ENCODE measurements at regions not wholly inside any gene's neighbourhood (a gene's known extent, or its start where the extent isn't known, plus 50 kb on each side); places are given as distances from the start of the nearest gene placed in this dataset.

DNA sequence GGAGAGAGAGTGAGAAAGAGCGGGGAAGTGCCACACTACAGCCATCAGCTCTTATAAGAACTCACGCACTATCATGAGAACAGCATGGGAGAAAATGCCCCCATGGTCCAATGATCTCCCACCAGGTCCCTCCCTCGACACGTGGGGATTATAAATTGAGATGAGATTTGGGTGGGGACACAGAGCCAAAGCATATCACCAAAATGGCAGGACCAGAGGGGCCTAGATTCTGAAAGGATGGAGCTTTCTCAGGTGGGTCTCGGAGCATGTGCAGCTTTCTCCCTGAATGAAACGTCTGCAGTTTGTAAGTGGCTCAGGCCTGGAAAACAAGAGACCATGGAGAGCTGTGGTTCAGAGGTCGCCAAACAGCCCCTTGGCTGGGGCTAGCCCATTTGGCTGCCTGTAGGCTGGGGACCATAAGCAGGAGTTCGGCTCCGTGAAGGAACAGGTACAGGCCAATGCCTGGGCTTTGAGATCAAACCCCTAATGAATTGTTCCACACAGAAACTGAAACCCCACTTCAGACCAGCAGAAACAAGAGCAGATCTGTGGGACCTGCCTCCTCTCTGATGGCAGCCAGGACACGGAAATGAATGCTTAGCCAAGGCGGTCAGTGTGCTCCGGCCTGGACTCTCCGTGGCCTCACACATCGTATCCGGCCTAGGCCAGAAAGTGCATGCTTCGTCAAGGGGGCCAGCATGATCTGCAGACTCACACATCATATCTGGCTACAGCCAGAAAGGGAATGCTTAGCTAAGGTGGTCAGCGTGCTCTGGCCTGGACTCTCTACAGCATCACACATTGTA is 111.2 kb upstream of the TMEM18 start:
- Mint-ChIP-seq H3K27ac (ENCODE audit: unreplicated experiment) (peak overlapping the region; percentile 58), H3K27me3 (ENCODE audit: low read depth) (no peaks in the 10 kb centered on the region), H3K36me3 (ENCODE audit: low read depth) (no peaks in the 10 kb centered on the region), H3K4me3 (no peak overlapping the region), H3K4me1 (no peaks in the 10 kb centered on the region), H3K9me3 (peaks cover 5% of the 10 kb centered on the region)
- TF ChIP-seq, protein P1, sequence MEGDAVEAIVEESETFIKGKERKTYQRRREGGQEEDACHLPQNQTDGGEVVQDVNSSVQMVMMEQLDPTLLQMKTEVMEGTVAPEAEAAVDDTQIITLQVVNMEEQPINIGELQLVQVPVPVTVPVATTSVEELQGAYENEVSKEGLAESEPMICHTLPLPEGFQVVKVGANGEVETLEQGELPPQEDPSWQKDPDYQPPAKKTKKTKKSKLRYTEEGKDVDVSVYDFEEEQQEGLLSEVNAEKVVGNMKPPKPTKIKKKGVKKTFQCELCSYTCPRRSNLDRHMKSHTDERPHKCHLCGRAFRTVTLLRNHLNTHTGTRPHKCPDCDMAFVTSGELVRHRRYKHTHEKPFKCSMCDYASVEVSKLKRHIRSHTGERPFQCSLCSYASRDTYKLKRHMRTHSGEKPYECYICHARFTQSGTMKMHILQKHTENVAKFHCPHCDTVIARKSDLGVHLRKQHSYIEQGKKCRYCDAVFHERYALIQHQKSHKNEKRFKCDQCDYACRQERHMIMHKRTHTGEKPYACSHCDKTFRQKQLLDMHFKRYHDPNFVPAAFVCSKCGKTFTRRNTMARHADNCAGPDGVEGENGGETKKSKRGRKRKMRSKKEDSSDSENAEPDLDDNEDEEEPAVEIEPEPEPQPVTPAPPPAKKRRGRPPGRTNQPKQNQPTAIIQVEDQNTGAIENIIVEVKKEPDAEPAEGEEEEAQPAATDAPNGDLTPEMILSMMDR (conservative IDR thresholded peaks at IDR 0.05), result no peak
- no peak for DNase-seq (ENCODE audit: low read depth, low spot score)

DNA sequence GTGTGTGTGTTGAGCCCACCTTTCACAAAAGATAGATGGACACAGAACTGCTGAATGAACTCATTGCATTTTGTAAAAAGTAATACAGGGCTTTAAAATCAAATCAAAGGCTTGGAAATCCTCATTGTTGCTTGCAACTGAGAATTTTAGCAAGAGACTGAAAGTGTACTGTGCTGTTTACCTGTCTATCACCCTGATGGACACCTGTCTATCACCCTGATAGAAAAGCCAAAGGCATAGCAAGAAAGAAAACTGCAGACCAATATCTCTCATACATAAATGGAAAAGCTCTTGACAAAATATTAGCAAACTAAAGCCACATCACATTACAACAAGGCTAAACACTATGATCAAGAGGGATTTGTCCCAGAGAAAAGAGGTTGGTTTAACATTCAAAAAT is 107.5 kb upstream of the TMEM18 start:
- DNase-seq (ENCODE audit: low read depth, low spot score), result no peak
- no peaks in the 10 kb centered on the region for H3K27me3 Mint-ChIP-seq (ENCODE audit: low read depth)
- no peak overlapping the region for H3K27ac Mint-ChIP-seq (ENCODE audit: unreplicated experiment)
- peaks cover 2% of the 10 kb centered on the region for H3K36me3 Mint-ChIP-seq (ENCODE audit: low read depth)
- no peak overlapping the region for H3K4me3 Mint-ChIP-seq
- TF ChIP-seq, protein P1 (conservative IDR thresholded peaks at IDR 0.05), result no peak
- H3K9me3 Mint-ChIP-seq, result peaks cover 2% of the 10 kb centered on the region
- H3K4me1 Mint-ChIP-seq, result no peaks in the 10 kb centered on the region

DNA sequence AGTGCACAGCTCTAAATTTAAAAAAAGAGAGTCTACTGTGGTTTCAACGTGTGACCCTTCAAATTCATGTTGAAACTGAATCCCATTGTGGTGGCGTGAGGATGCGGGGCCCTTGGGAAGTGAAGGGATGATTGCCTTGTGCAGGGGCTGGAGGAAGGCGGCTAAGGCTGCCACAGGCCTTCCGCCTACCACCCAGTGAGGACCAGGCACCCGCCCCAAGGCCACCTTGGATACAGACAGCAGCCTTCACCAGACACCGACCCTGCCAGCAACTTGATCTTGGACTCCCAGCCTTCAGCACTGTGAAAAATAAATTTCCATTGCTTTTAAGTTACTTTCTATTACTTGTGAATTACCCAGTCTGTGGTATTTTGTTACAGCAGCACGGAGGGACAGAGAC is 103.4 kb upstream of the TMEM18 start:
- Mint-ChIP-seq H3K4me3 (no peak overlapping the region), H3K27ac (ENCODE audit: unreplicated experiment) (no peak overlapping the region), H3K36me3 (ENCODE audit: low read depth) (peaks cover 2% of the 10 kb centered on the region), H3K9me3 (no peaks in the 10 kb centered on the region), H3K4me1 (peaks cover 18% of the 10 kb centered on the region), H3K27me3 (ENCODE audit: low read depth) (no peaks in the 10 kb centered on the region)
- TF ChIP-seq, protein P1 (conservative IDR thresholded peaks at IDR 0.05), result no peak
- no peak for DNase-seq (ENCODE audit: low read depth, low spot score)

DNA sequence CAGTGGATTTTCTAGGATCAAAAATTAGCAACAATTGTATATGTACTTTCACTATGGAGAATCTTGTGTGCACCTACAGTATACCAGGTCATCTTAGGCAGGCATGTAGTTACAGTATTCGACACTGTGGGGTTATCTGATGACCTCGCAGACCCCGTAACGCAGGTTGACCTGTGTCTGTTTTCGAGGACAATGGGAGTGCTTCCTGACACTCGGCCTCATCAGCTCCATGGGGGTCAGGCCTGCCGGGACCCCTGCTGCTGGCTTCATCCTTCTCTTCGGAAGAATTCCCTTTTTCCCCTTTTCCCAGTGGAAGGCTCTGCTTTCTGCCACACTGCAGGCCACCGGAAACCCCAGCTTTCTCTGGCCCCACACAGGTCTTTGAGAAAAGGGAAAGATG is 102.8 kb upstream of the TMEM18 start:
- H3K4me3 Mint-ChIP-seq, result no peak overlapping the region
- no peaks in the 10 kb centered on the region for H3K9me3 Mint-ChIP-seq
- H3K27me3 Mint-ChIP-seq (ENCODE audit: low read depth), result no peaks in the 10 kb centered on the region
- H3K27ac Mint-ChIP-seq (ENCODE audit: unreplicated experiment), result no peak overlapping the region
- H3K36me3 Mint-ChIP-seq (ENCODE audit: low read depth), result peaks cover 2% of the 10 kb centered on the region
- peaks cover 18% of the 10 kb centered on the region for H3K4me1 Mint-ChIP-seq
- TF ChIP-seq, protein P1 (conservative IDR thresholded peaks at IDR 0.05), result no peak
- DNase-seq (ENCODE audit: low read depth, low spot score), result no peak

DNA sequence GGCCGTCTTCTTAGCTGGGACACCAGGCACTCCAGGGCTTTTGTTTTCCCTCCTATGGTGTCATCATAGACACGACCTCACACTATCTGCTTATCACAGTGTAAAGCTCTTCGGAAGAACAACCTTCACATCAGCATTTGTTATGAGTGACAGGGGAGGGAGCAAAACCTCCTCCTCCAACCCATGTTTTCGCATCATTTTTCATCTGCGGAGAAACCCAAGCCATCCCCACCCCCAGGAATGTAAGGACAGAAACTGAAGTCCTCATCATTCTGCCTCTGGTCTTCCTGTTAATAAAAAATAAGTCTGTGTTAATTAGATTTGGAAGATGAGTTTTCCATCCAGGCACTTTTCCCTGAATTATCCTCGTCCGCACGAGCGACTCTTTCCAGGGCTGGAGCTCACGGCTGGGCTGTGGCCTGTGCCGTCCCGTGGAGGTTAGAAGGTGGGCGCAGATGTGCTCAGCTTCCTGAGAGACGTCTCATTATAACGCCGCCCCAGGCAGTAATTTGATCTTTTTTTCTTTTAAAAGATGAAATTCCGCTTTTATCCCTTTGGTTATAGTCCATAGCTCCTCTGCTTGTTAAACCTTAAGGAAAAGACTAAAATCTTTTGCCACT is 101.6 kb upstream of the TMEM18 start:
- H3K9me3 Mint-ChIP-seq, result no peaks in the 10 kb centered on the region
- H3K36me3 Mint-ChIP-seq (ENCODE audit: low read depth), result peaks cover 2% of the 10 kb centered on the region
- H3K27ac Mint-ChIP-seq (ENCODE audit: unreplicated experiment), result no peak overlapping the region
- TF ChIP-seq, protein P1 (conservative IDR thresholded peaks at IDR 0.05), result no peak
- no peaks in the 10 kb centered on the region for H3K27me3 Mint-ChIP-seq (ENCODE audit: low read depth)
- peaks cover 28% of the 10 kb centered on the region for H3K4me1 Mint-ChIP-seq
- no peak overlapping the region for H3K4me3 Mint-ChIP-seq
- no peak for DNase-seq (ENCODE audit: low read depth, low spot score)

Data from neural crest cell (in vitro differentiated cells).